Fibroblast of pulmonary artery (primary cell): ENCODE measurements at regions not wholly inside any gene's neighbourhood (a gene's known extent, or its start where the extent isn't known, plus 50 kb on each side); places are given as distances from the start of the nearest gene placed in this dataset.

ENCODE experiments used
- DNase-seq: peaks from one replicate; pipeline ENCODE4 v3.0.0-alpha.2; 2010; ENCODE audit warnings: low read depth
- H3K4me3 ChIP-seq: replicated peaks from 2 replicates; pipeline ENCODE4 v1.5.1; 2011; ENCODE audit warnings: low read depth, mild to moderate bottlenecking, control low read depth, low read length, moderate library complexity
- CTCF ChIP-seq: IDR thresholded peaks from 2 replicates; pipeline ENCODE4 v1.5.1; 2011; ENCODE audit warnings: mild to moderate bottlenecking, control low read depth, low read length, inconsistent platforms; ENCODE audit errors: missing control alignments

GRCh38 chr16:35142809-35143192 is 1683.4 kb downstream of the TP53TG3F start:
- no peak overlapping the region for H3K4me3 ChIP-seq
- no peak for TF ChIP-seq CTCF
- no peak for DNase-seq

- H3K4me3 ChIP-seq: no peak overlapping the region
- no peak for TF ChIP-seq CTCF
- DNase-seq: no peak
These were observed 1685.0 kb downstream of the TP53TG3F start for GRCh38 chr16:35144212-35144932.

- TF ChIP-seq CTCF: no peak
- no peak overlapping the region for H3K4me3 ChIP-seq
- no peak for DNase-seq
These were observed 1686.8 kb downstream of the TP53TG3F start for GRCh38 chr16:35146031-35146710.

- no peak for DNase-seq
- no peak overlapping the region for H3K4me3 ChIP-seq
- no peak for TF ChIP-seq CTCF
These were observed 1687.5 kb downstream of the TP53TG3F start for GRCh38 chr16:35146723-35147458.

- no peak for DNase-seq
- H3K4me3 ChIP-seq: no peak overlapping the region
- TF ChIP-seq CTCF: no peak
These were observed 1688.4 kb downstream of the TP53TG3F start for GRCh38 chr16:35147556-35148504.

- DNase-seq: no peak
- TF ChIP-seq CTCF: no peak
- no peak overlapping the region for H3K4me3 ChIP-seq
These were observed 1689.3 kb downstream of the TP53TG3F start for GRCh38 chr16:35148748-35149147.
